ENCODE measurements at regions not wholly inside any gene's neighbourhood (a gene's known extent, or its start where the extent isn't known, plus 50 kb on each side); places are given as distances from the start of the nearest gene placed in this dataset.

DNA sequence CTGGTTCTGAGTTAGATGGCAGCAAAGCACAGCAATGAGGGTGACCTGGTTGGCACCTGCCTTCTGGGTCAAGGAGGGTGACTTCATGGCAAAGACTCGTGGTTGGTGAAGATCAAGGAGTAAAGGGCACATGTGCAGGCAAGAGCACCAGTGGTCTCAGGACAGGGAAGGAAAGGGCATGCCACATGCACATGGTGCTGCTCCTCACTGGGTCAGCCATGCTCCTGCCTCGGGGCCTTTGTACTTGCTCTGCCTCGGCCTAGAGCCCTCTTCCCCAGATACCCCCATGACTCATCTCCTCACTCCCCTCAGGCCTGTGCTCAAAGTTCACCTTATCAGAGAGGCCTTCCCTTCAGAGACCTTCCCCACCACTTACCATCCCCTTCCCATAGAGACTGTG, 106.7 kb upstream of the KDM7A start:
- TF ChIP-seq, protein P1, sequence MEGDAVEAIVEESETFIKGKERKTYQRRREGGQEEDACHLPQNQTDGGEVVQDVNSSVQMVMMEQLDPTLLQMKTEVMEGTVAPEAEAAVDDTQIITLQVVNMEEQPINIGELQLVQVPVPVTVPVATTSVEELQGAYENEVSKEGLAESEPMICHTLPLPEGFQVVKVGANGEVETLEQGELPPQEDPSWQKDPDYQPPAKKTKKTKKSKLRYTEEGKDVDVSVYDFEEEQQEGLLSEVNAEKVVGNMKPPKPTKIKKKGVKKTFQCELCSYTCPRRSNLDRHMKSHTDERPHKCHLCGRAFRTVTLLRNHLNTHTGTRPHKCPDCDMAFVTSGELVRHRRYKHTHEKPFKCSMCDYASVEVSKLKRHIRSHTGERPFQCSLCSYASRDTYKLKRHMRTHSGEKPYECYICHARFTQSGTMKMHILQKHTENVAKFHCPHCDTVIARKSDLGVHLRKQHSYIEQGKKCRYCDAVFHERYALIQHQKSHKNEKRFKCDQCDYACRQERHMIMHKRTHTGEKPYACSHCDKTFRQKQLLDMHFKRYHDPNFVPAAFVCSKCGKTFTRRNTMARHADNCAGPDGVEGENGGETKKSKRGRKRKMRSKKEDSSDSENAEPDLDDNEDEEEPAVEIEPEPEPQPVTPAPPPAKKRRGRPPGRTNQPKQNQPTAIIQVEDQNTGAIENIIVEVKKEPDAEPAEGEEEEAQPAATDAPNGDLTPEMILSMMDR (conservative IDR thresholded peaks at IDR 0.05) = no peak
- Mint-ChIP-seq H3K9me3 (no peaks in the 10 kb centered on the region), H3K4me1 (ENCODE audit: unreplicated experiment) (no peaks in the 10 kb centered on the region), H3K4me3 (no peak overlapping the region), H3K27ac (no peak overlapping the region), H3K36me3 (no peaks in the 10 kb centered on the region), H3K27me3 (no peaks in the 10 kb centered on the region)
- no peak for DNase-seq (ENCODE audit: extremely low spot score, unreplicated experiment)

DNA sequence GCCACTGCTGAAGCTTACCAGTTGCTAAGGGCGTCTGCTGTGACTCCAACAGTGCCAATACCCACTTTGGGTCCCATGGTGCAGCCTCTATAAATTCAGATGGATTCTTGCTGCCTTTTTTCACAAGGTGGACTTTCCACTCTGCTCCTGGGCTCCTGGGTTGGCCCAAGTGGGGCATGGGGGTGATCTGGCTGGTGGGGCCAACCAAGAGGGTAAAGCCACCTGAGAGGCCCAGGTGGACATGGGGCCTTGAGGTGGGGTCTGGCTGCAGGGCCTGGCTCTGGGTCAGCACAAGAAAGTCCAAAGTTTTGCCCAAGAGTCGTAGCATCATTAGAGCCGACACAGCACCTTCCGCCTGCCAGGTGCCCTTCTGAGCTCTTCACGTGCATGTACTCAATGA, 105.2 kb upstream of the KDM7A start:
- no peaks in the 10 kb centered on the region for H3K27me3 Mint-ChIP-seq
- no peak overlapping the region for H3K4me3 Mint-ChIP-seq
- TF ChIP-seq, protein P1 (conservative IDR thresholded peaks at IDR 0.05) = no peak
- no peaks in the 10 kb centered on the region for H3K36me3 Mint-ChIP-seq
- H3K9me3 Mint-ChIP-seq = no peaks in the 10 kb centered on the region
- no peak for DNase-seq (ENCODE audit: extremely low spot score, unreplicated experiment)
- no peak overlapping the region for H3K27ac Mint-ChIP-seq
- H3K4me1 Mint-ChIP-seq (ENCODE audit: unreplicated experiment) = no peaks in the 10 kb centered on the region

DNA sequence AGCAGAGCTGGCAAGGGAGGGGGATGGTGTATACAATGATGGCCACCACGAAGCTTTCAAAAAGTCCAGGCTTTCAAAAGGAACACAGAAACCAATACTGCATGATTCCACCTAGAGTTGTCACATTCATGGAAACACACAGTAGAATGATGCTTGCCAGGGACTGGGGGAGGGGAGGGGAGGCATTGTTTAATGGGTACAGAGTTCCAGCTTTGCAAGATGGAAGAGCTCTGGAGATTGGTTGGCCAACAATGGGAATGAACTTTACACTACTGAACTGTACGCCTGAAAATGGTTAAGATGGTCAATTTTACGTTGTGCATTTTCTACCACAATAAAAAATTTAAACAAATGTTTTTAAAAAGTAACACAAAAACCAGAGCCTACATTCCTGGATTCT, 104.5 kb upstream of the KDM7A start:
- TF ChIP-seq, protein P1 (conservative IDR thresholded peaks at IDR 0.05) = no peak
- no peaks in the 10 kb centered on the region for H3K9me3 Mint-ChIP-seq
- H3K27me3 Mint-ChIP-seq = no peaks in the 10 kb centered on the region
- no peaks in the 10 kb centered on the region for H3K36me3 Mint-ChIP-seq
- no peak overlapping the region for H3K4me3 Mint-ChIP-seq
- no peak overlapping the region for H3K27ac Mint-ChIP-seq
- no peaks in the 10 kb centered on the region for H3K4me1 Mint-ChIP-seq (ENCODE audit: unreplicated experiment)
- DNase-seq (ENCODE audit: extremely low spot score, unreplicated experiment) = no peak

DNA sequence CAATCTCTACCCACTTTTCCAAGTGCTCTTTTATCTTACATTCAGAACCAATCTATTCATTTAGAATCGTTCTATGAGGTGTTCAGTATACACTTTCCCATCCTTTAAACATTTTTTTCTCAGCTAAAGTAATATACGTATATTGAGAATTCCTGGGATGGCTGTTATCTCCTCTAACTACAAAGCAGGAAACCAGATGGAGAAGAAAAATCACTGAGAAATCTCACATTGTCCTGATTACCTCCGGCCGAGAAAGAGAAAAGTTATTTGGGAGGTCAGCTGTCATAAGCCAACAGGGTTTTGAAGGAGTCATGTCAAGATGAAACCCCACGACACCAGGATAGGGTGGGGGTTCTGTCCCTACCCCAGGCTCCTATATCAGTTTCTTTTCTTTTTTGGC, 99.2 kb upstream of the KDM7A start:
- TF ChIP-seq, protein P1 (conservative IDR thresholded peaks at IDR 0.05) = no peak
- Mint-ChIP-seq H3K4me3 (no peak overlapping the region), H3K4me1 (ENCODE audit: unreplicated experiment) (peaks cover 6% of the 10 kb centered on the region), H3K27me3 (no peaks in the 10 kb centered on the region), H3K9me3 (no peaks in the 10 kb centered on the region), H3K27ac (no peak overlapping the region), H3K36me3 (no peaks in the 10 kb centered on the region)
- no peak for DNase-seq (ENCODE audit: extremely low spot score, unreplicated experiment)

DNA sequence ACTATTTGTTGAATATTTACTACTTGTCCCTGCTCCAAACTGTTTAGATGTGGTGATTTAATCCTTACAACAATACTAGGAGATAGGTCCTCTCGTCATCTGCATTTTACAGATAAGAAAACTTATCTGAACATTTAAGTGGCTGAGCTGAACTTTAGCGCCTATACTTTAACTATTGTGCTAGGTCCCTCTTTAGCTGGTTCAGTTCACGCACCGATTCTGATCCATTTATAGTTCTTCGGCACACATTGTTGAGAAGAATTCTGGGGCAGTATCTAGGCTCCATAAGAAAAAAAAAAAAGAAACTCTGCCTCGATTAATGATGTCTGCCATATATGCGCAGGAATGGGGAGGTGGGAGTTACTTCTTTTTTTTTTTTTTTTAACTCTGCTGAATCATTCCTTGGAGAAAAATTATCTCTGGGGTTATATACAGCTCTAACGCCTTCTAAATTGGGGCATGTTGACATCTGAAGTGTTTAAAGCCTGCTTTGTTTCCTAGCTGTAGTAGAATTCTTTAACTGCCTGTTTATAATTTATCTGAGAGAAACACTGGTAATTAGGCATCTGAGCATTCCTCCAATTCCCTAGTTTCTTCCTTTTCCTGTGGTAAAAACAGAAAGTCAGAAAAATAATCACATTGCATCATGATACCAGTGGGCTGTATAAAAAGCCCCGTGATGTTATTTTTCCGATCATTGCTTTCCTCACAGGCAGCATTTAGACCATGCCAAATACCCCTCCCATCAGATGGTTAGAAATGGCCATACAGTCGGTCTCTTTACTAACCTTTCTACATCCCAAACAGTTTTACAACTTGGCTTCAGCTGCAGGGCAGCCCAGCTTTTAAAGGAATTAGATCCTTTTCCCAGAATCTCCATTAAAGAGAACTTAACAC, 98.5 kb upstream of the KDM7A start:
- no peak for DNase-seq (ENCODE audit: extremely low spot score, unreplicated experiment)
- H3K27me3 Mint-ChIP-seq = no peaks in the 10 kb centered on the region
- H3K4me3 Mint-ChIP-seq = no peak overlapping the region
- H3K27ac Mint-ChIP-seq = no peak overlapping the region
- no peaks in the 10 kb centered on the region for H3K9me3 Mint-ChIP-seq
- TF ChIP-seq, protein P1 (conservative IDR thresholded peaks at IDR 0.05) = no peak
- peaks cover 6% of the 10 kb centered on the region for H3K4me1 Mint-ChIP-seq (ENCODE audit: unreplicated experiment)
- H3K36me3 Mint-ChIP-seq = no peaks in the 10 kb centered on the region
